ENCODE measurements at regions not wholly inside any gene's neighbourhood (a gene's known extent, or its start where the extent isn't known, plus 50 kb on each side); places are given as distances from the start of the nearest gene placed in this dataset.
"Not testable (repeated sequence)": the region's sequence is repeated elsewhere in the genome, so short reads cannot be mapped to it uniquely, and the experiment has no call there.

GRCh38 chr4:115970859-115971258 is 857.4 kb upstream of the NDST4 start:
- no peak overlapping the region for H3K27ac ChIP-seq
- TF ChIP-seq CTCF (IDR thresholded peaks at IDR 0.05) (no peak), ZFX (IDR thresholded peaks at IDR 0.05; ENCODE audit: borderline replicate concordance) (no peak)

GRCh38 chr4:115969756-115970155 is 856.3 kb upstream of the NDST4 start:
- H3K27ac ChIP-seq, result no peak overlapping the region

GRCh38 chr4:115965588-115965987 is 852.2 kb upstream of the NDST4 start:
- H3K27ac ChIP-seq, result no peak overlapping the region
- TF ChIP-seq ZFX (IDR thresholded peaks at IDR 0.05; ENCODE audit: borderline replicate concordance) (no peak), CTCF (IDR thresholded peaks at IDR 0.05) (no peak)

More at GRCh38 chr4:115969756-115970155, 856.3 kb upstream of the NDST4 start:
- TF ChIP-seq CTCF (IDR thresholded peaks at IDR 0.05) (no peak), ZFX (IDR thresholded peaks at IDR 0.05; ENCODE audit: borderline replicate concordance) (no peak)

- H3K27ac ChIP-seq, result not testable (repeated sequence)
These were observed 842.8 kb upstream of the NDST4 start for GRCh38 chr4:115956054-115956796.

- TF ChIP-seq CTCF (IDR thresholded peaks at IDR 0.05), result no peak
- no peak for TF ChIP-seq ZFX (IDR thresholded peaks at IDR 0.05; ENCODE audit: borderline replicate concordance)
- H3K27ac ChIP-seq, result no peak overlapping the region
These were observed 837.4 kb upstream of the NDST4 start for GRCh38 chr4:115950806-115951205.

- not testable (repeated sequence) for H3K27ac ChIP-seq
These were observed 836.7 kb upstream of the NDST4 start for GRCh38 chr4:115949974-115950743.

GRCh38 chr4:115945026-115945425 is 831.6 kb upstream of the NDST4 start:
- no peak for TF ChIP-seq ZFX (IDR thresholded peaks at IDR 0.05; ENCODE audit: borderline replicate concordance)
- no peak for TF ChIP-seq CTCF (IDR thresholded peaks at IDR 0.05)
- H3K27ac ChIP-seq, result no peak overlapping the region

GRCh38 chr4:115944146-115944905 is 830.9 kb upstream of the NDST4 start:
- H3K27ac ChIP-seq, result no peak overlapping the region
- no peak for TF ChIP-seq ZFX (IDR thresholded peaks at IDR 0.05; ENCODE audit: borderline replicate concordance)
- TF ChIP-seq CTCF (IDR thresholded peaks at IDR 0.05), result no peak

Data from 22Rv1 (cell line).